ENCODE measurements at regions not wholly inside any gene's neighbourhood (a gene's known extent, or its start where the extent isn't known, plus 50 kb on each side); places are given as distances from the start of the nearest gene placed in this dataset.

GRCh38 chr4:179248821-179249220 lies 1806.6 kb upstream of the AGA start:
- TF ChIP-seq CTCF (IDR thresholded peaks at IDR 0.05; ENCODE audit: control insufficient read depth, extremely low read depth, insufficient read depth): no peak
- DNase-seq (ENCODE audit: low read depth): no peak

GRCh38 chr4:179268791-179269190 lies 1826.6 kb upstream of the AGA start:
- no peak for TF ChIP-seq CTCF (IDR thresholded peaks at IDR 0.05; ENCODE audit: control insufficient read depth, extremely low read depth, insufficient read depth)
- no peak overlapping the region for H3K4me3 ChIP-seq (ENCODE audit: low read depth, low read length)
- no peak for DNase-seq (ENCODE audit: low read depth)

More at GRCh38 chr4:179248821-179249220, 1806.6 kb upstream of the AGA start:
- H3K4me3 ChIP-seq (ENCODE audit: low read depth, low read length): no peak overlapping the region

- H3K4me3 ChIP-seq (ENCODE audit: low read depth, low read length): no peak overlapping the region
- no peak for TF ChIP-seq CTCF (IDR thresholded peaks at IDR 0.05; ENCODE audit: control insufficient read depth, extremely low read depth, insufficient read depth)
- no peak for DNase-seq (ENCODE audit: low read depth)
These were observed 1830.0 kb upstream of the AGA start for GRCh38 chr4:179272282-179272681.

DNA sequence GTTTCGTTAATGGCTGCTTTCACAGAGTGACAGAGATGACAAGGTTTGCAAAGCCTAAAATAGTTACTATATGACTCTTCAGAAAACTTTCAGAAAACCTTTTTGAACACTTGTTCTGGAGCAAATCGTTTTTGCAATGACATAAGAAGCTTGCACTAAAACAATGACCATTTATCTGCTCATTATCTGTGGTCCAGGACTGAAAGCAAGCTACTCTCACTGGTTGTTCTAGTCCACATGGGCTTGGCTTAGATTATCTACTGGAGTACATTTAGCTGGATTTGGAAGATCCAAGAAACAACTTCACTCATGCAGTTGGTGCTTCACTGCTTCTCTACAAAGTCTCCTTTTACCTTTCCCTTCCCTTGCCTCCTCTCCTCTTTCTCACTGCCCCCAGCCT lies 1836.4 kb upstream of the AGA start:
- no peak for TF ChIP-seq CTCF (IDR thresholded peaks at IDR 0.05; ENCODE audit: control insufficient read depth, extremely low read depth, insufficient read depth)
- no peak for DNase-seq (ENCODE audit: low read depth)
- no peak overlapping the region for H3K4me3 ChIP-seq (ENCODE audit: low read depth, low read length)

DNA sequence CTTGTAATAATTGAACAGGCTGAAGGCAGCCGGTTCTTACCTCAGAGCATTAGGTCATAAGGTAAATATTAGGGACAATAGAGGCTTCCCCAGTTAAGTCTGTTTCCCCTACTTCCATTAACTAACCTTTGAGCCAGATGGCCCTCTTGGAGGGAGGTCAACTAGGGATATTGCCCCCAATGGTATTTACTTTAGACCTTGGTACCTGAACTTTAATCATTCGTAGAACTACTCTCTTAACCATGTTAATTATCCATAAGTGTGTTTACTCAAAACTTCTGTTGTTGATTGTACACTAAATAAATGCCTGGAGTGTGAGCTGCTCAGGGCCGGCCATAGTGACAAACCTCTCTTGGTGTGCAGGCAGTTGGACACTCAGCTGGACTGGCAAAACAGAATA lies 1843.5 kb upstream of the AGA start:
- DNase-seq (ENCODE audit: low read depth): no peak
- TF ChIP-seq CTCF (IDR thresholded peaks at IDR 0.05; ENCODE audit: control insufficient read depth, extremely low read depth, insufficient read depth): no peak
- H3K4me3 ChIP-seq (ENCODE audit: low read depth, low read length): no peak overlapping the region

DNA sequence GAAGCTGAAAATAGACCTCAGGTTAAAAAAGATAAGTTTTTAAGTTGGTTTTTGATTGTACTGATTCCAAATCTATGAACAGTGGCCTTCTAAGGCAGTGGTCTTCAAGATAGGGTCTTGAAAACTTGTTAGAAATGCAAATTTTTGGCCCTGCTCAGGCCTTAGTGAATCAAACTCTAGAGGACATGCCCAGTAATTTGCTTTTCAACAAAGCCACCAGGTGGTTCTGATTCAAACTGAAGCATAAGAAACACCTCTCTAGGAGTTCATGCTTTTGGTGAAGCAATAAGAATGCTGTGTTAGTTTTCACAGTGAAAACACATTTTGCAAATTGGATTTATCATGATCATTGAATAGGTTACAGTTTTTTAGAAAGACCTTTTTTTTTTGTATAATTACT lies 1849.4 kb upstream of the AGA start:
- no peak for TF ChIP-seq CTCF (IDR thresholded peaks at IDR 0.05; ENCODE audit: control insufficient read depth, extremely low read depth, insufficient read depth)
- DNase-seq (ENCODE audit: low read depth): no peak
- no peak overlapping the region for H3K4me3 ChIP-seq (ENCODE audit: low read depth, low read length)

- DNase-seq (ENCODE audit: low read depth): no peak
- H3K4me3 ChIP-seq (ENCODE audit: low read depth, low read length): no peak overlapping the region
- no peak for TF ChIP-seq CTCF (IDR thresholded peaks at IDR 0.05; ENCODE audit: control insufficient read depth, extremely low read depth, insufficient read depth)
These were observed 1850.2 kb upstream of the AGA start for GRCh38 chr4:179292468-179292867.

All from LNCaP clone FGC (cell line).